ENCODE measurements at regions not wholly inside any gene's neighbourhood (a gene's known extent, or its start where the extent isn't known, plus 50 kb on each side); places are given as distances from the start of the nearest gene placed in this dataset.

DNA sequence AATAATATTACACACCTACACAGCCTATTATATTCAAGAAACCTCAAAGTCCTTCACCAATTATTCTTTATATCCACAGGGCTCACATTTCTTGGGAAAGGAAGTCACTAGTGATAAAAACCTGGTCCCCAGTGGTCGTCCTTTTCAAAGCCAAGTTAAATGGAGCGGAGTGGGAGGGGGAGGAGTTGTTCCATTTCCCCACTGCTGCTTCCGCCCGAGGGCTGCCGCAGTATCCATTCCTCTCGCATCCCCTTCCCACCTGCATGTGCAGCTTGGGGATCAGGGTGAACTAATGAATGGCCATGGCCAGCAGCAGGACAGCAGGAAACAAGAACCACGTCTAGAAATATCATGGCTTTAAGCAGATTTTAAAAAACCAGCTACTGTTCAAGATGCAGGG is 76.4 kb upstream of the SEMA6D start (continued):
- TF ChIP-seq, protein P1, sequence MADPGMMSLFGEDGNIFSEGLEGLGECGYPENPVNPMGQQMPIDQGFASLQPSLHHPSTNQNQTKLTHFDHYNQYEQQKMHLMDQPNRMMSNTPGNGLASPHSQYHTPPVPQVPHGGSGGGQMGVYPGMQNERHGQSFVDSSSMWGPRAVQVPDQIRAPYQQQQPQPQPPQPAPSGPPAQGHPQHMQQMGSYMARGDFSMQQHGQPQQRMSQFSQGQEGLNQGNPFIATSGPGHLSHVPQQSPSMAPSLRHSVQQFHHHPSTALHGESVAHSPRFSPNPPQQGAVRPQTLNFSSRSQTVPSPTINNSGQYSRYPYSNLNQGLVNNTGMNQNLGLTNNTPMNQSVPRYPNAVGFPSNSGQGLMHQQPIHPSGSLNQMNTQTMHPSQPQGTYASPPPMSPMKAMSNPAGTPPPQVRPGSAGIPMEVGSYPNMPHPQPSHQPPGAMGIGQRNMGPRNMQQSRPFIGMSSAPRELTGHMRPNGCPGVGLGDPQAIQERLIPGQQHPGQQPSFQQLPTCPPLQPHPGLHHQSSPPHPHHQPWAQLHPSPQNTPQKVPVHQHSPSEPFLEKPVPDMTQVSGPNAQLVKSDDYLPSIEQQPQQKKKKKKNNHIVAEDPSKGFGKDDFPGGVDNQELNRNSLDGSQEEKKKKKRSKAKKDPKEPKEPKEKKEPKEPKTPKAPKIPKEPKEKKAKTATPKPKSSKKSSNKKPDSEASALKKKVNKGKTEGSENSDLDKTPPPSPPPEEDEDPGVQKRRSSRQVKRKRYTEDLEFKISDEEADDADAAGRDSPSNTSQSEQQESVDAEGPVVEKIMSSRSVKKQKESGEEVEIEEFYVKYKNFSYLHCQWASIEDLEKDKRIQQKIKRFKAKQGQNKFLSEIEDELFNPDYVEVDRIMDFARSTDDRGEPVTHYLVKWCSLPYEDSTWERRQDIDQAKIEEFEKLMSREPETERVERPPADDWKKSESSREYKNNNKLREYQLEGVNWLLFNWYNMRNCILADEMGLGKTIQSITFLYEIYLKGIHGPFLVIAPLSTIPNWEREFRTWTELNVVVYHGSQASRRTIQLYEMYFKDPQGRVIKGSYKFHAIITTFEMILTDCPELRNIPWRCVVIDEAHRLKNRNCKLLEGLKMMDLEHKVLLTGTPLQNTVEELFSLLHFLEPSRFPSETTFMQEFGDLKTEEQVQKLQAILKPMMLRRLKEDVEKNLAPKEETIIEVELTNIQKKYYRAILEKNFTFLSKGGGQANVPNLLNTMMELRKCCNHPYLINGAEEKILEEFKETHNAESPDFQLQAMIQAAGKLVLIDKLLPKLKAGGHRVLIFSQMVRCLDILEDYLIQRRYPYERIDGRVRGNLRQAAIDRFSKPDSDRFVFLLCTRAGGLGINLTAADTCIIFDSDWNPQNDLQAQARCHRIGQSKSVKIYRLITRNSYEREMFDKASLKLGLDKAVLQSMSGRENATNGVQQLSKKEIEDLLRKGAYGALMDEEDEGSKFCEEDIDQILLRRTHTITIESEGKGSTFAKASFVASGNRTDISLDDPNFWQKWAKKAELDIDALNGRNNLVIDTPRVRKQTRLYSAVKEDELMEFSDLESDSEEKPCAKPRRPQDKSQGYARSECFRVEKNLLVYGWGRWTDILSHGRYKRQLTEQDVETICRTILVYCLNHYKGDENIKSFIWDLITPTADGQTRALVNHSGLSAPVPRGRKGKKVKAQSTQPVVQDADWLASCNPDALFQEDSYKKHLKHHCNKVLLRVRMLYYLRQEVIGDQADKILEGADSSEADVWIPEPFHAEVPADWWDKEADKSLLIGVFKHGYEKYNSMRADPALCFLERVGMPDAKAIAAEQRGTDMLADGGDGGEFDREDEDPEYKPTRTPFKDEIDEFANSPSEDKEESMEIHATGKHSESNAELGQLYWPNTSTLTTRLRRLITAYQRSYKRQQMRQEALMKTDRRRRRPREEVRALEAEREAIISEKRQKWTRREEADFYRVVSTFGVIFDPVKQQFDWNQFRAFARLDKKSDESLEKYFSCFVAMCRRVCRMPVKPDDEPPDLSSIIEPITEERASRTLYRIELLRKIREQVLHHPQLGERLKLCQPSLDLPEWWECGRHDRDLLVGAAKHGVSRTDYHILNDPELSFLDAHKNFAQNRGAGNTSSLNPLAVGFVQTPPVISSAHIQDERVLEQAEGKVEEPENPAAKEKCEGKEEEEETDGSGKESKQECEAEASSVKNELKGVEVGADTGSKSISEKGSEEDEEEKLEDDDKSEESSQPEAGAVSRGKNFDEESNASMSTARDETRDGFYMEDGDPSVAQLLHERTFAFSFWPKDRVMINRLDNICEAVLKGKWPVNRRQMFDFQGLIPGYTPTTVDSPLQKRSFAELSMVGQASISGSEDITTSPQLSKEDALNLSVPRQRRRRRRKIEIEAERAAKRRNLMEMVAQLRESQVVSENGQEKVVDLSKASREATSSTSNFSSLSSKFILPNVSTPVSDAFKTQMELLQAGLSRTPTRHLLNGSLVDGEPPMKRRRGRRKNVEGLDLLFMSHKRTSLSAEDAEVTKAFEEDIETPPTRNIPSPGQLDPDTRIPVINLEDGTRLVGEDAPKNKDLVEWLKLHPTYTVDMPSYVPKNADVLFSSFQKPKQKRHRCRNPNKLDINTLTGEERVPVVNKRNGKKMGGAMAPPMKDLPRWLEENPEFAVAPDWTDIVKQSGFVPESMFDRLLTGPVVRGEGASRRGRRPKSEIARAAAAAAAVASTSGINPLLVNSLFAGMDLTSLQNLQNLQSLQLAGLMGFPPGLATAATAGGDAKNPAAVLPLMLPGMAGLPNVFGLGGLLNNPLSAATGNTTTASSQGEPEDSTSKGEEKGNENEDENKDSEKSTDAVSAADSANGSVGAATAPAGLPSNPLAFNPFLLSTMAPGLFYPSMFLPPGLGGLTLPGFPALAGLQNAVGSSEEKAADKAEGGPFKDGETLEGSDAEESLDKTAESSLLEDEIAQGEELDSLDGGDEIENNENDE (IDR thresholded peaks at IDR 0.05; ENCODE audit: insufficient replicate concordance, low read length), result no peak
- TF ChIP-seq CTBP2 (IDR thresholded peaks at IDR 0.05; ENCODE audit: borderline replicate concordance, insufficient read depth, insufficient read length, low read length) (no peak), PHF8 (conservative IDR thresholded peaks at IDR 0.05; ENCODE audit: low read depth, low read length) (no peak), TCF12 (IDR thresholded peaks at IDR 0.05; ENCODE audit: low read depth, low read length) (no peak), TAF7 (optimal IDR thresholded peaks at IDR 0.05; ENCODE audit: borderline replicate concordance, low read depth, low read length) (no peak), BACH1 (IDR thresholded peaks at IDR 0.05; ENCODE audit: low read length) (no peak), CREB1 (IDR thresholded peaks at IDR 0.05) (no peak), BRCA1 (IDR thresholded peaks at IDR 0.05; ENCODE audit: low read depth, low read length) (no peak), TAF1 (IDR thresholded peaks at IDR 0.05; ENCODE audit: low read depth, low read length) (no peak), HDAC2 (IDR thresholded peaks at IDR 0.05; ENCODE audit: borderline replicate concordance in 1 of 2, low read depth in 2 of 2, low read length in 2 of 2) (no peak)

Data from H1 (cell line).